ENCODE measurements at regions not wholly inside any gene's neighbourhood (a gene's known extent, or its start where the extent isn't known, plus 50 kb on each side); places are given as distances from the start of the nearest gene placed in this dataset.
"Not testable (repeated sequence)": the region's sequence is repeated elsewhere in the genome, so short reads cannot be mapped to it uniquely, and the experiment has no call there.

DNA sequence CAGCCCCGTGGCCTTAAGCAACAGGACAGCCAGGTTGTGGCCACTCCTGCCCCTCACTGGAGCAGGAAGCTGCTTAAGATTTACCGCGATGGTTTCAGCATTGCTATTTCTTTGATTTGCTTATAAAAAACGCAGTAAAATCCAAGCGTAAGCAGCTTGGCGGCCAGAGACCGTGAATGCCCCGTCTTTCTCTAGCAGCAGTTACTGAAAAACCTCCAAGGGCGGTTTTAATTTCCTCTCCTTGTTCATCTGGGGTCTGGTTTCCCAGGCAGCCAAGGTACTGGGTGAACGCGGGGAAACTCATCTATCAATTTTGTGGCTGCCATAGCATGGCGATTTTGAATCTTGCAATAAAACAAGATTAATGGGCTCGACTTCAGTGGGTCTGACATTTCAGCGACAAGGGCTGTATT, 130.3 kb downstream of the MINAR1 start:
- no peak for DNase-seq (ENCODE audit: low spot score)
- Mint-ChIP-seq H3K4me3 (ENCODE audit: unreplicated experiment) (no peak overlapping the region), H3K9me3 (ENCODE audit: unreplicated experiment) (no peaks in the 10 kb centered on the region), H3K27ac (ENCODE audit: unreplicated experiment) (no peak overlapping the region), H3K4me1 (ENCODE audit: unreplicated experiment) (no peaks in the 10 kb centered on the region), H3K36me3 (ENCODE audit: low read depth, unreplicated experiment) (no peaks in the 10 kb centered on the region), H3K27me3 (ENCODE audit: unreplicated experiment) (no peaks in the 10 kb centered on the region)
- TF ChIP-seq, protein P1, sequence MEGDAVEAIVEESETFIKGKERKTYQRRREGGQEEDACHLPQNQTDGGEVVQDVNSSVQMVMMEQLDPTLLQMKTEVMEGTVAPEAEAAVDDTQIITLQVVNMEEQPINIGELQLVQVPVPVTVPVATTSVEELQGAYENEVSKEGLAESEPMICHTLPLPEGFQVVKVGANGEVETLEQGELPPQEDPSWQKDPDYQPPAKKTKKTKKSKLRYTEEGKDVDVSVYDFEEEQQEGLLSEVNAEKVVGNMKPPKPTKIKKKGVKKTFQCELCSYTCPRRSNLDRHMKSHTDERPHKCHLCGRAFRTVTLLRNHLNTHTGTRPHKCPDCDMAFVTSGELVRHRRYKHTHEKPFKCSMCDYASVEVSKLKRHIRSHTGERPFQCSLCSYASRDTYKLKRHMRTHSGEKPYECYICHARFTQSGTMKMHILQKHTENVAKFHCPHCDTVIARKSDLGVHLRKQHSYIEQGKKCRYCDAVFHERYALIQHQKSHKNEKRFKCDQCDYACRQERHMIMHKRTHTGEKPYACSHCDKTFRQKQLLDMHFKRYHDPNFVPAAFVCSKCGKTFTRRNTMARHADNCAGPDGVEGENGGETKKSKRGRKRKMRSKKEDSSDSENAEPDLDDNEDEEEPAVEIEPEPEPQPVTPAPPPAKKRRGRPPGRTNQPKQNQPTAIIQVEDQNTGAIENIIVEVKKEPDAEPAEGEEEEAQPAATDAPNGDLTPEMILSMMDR (IDR thresholded peaks at IDR 0.05; ENCODE audit: unreplicated experiment): no peak

DNA sequence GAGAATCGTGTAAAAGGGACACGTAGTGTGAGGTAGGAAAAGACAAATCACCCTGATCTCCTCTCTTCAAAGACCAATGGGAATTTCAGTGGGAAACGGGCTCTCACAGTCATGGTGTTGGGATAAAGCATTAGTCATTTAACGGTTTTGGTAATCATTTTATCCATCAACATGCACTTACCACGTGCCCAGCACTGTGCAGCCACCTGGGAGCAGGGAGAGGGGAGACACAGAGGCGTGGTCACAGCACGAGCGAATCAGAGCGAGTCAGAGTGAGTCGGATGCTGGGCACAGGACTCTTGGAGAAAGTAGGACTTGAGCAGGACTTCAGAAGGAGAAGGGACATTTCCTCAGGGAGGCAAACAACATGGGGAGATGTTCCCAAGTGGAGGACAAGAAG, 130.8 kb downstream of the MINAR1 start:
- no peaks in the 10 kb centered on the region for H3K27me3 Mint-ChIP-seq (ENCODE audit: unreplicated experiment)
- H3K4me1 Mint-ChIP-seq (ENCODE audit: unreplicated experiment): no peaks in the 10 kb centered on the region
- H3K36me3 Mint-ChIP-seq (ENCODE audit: low read depth, unreplicated experiment): no peaks in the 10 kb centered on the region
- H3K4me3 Mint-ChIP-seq (ENCODE audit: unreplicated experiment): no peak overlapping the region
- H3K27ac Mint-ChIP-seq (ENCODE audit: unreplicated experiment): no peak overlapping the region
- H3K9me3 Mint-ChIP-seq (ENCODE audit: unreplicated experiment): no peaks in the 10 kb centered on the region
- DNase-seq (ENCODE audit: low spot score): no peak
- TF ChIP-seq, protein P1 (IDR thresholded peaks at IDR 0.05; ENCODE audit: unreplicated experiment): no peak

DNA sequence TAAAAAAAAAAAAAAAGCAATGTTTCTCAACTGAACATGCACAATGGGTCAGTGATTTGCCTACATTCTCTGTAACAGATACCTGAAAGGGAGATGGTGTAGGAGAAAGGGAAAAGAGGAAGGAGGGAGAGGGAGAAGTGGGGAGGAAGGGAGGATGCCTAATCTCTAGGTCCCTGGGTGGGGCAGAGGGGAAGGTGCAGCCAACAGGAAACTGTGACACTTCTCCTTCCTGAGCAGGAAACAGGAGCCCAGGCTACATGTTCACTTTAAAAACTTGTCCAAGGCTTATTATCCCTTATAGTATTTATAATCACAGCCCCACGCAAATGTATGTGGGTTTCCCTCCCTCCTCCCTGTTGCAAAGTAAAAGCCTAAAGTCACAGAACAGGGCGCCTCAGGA, 137.9 kb downstream of the MINAR1 start:
- H3K4me1 Mint-ChIP-seq (ENCODE audit: unreplicated experiment): peaks cover 2% of the 10 kb centered on the region
- H3K9me3 Mint-ChIP-seq (ENCODE audit: unreplicated experiment): no peaks in the 10 kb centered on the region
- DNase-seq (ENCODE audit: low spot score): no peak
- TF ChIP-seq, protein P1 (IDR thresholded peaks at IDR 0.05; ENCODE audit: unreplicated experiment): no peak
- no peak overlapping the region for H3K27ac Mint-ChIP-seq (ENCODE audit: unreplicated experiment)
- no peak overlapping the region for H3K4me3 Mint-ChIP-seq (ENCODE audit: unreplicated experiment)
- peaks cover 2% of the 10 kb centered on the region for H3K27me3 Mint-ChIP-seq (ENCODE audit: unreplicated experiment)
- no peaks in the 10 kb centered on the region for H3K36me3 Mint-ChIP-seq (ENCODE audit: low read depth, unreplicated experiment)

DNA sequence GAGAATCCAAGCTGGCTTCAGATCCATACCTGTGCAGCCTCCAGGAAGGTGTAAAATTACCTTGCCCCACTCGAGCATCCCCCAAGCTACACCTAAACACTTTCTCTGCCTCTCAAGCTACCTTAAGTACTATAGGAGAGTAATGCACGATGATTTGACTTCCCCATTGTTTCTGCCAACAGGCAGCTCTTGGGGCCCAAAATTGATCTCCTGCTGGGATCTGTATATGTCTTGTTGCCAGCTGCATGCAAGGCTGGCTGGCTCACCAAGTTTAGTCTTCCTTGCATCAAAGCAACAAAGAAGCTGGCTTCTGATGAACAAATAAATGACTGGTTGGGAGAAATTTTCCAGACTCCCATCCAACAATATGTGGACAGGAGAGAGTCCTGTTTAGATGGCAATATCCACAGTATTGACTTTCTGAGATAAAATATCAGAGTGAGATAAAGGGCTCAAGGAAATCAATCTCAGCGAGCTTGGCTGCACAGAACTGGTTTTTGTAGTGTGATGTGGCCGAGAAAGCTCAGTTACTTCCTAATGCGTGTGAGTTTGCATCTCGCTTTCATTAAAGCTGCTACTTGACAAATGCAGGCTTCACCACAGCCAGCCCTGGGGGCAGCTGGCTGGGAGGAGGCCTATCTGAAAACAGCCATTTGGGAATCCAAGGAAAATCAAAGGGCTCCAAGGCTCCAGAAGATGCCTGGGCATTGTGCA, 140.7 kb downstream of the MINAR1 start:
- Mint-ChIP-seq H3K4me1 (ENCODE audit: unreplicated experiment) (peaks cover 2% of the 10 kb centered on the region), H3K27me3 (ENCODE audit: unreplicated experiment) (peaks cover 2% of the 10 kb centered on the region), H3K27ac (ENCODE audit: unreplicated experiment) (no peak overlapping the region), H3K9me3 (ENCODE audit: unreplicated experiment) (no peaks in the 10 kb centered on the region), H3K36me3 (ENCODE audit: low read depth, unreplicated experiment) (no peaks in the 10 kb centered on the region), H3K4me3 (ENCODE audit: unreplicated experiment) (no peak overlapping the region)
- no peak for DNase-seq (ENCODE audit: low spot score)
- TF ChIP-seq, protein P1 (IDR thresholded peaks at IDR 0.05; ENCODE audit: unreplicated experiment): no peak

DNA sequence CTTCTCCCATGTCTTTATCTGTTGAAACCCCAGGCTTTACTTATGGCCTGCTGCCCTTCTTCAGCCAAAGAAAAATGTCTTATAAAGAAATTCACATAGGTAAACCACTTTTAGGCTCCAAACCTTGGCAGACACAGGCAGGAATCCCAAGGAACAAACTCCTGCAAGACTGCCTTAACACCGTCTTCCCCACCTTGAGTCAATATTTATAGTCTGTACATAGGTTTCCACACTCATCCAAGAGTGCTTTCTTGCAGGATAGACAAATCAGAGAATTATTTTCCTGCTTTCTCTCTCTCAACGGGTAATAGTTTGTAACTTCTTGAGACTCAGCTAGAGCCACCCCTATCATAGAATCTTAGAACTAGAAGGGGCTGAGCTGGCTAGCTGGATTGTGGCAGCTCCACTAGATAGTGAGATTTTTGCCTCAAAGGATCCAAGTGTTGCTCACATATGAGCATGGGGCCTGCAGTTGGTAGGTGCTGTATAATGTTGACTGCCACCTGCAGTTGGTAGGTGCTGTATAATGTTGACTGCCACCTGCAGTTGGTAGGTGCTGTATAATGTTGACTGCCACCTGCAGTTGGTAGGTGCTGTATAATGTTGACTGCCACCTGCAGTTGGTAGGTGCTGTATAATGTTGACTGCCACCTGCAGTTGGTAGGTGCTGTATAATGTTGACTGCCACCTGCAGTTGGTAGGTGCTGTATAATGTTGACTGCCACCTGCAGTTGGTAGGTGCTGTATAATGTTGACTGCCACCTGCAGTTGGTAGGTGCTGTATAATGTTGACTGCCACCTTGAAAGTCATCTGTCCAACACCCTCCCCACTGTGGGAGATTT, 142.5 kb downstream of the MINAR1 start:
- not testable (repeated sequence) for H3K27me3 Mint-ChIP-seq (ENCODE audit: unreplicated experiment); H3K4me3 Mint-ChIP-seq (ENCODE audit: unreplicated experiment); H3K27ac Mint-ChIP-seq (ENCODE audit: unreplicated experiment); H3K4me1 Mint-ChIP-seq (ENCODE audit: unreplicated experiment); H3K36me3 Mint-ChIP-seq (ENCODE audit: low read depth, unreplicated experiment); H3K9me3 Mint-ChIP-seq (ENCODE audit: unreplicated experiment); DNase-seq (ENCODE audit: low spot score)

Measured in endothelial cell (in vitro differentiated cells).